Esophagus muscularis mucosa (tissue), 4 donors: ENCODE measurements at regions not wholly inside any gene's neighbourhood (a gene's known extent, or its start where the extent isn't known, plus 50 kb on each side); places are given as distances from the start of the nearest gene placed in this dataset.
"Not testable (repeated sequence)": the region's sequence is repeated elsewhere in the genome, so short reads cannot be mapped to it uniquely, and the experiment has no call there.

Experiments used
- EP300 ChIP-seq: sonication (generic); formaldehyde crosslinking; IDR thresholded peaks from one replicate; pipeline ENCODE4 v1.6.1; 2017; ENCODE audit warnings: antibody characterized with exemption
- POLR2A ChIP-seq: fragments of 450-650 bp; IDR thresholded peaks from one replicate; pipeline ENCODE4 v1.6.1; 2017; ENCODE audit warnings: antibody characterized with exemption, moderate library complexity, mild to moderate bottlenecking, low read depth
- POLR2AphosphoS5 ChIP-seq, 2 donors: sonication (generic); formaldehyde crosslinking; IDR thresholded peaks; one replicate each; pipeline ENCODE4 v1.6.1; 2017; ENCODE audit warnings: antibody characterized with exemption in 2 of 2
- TF ChIP-seq, protein P1 (sequence below), 3 experiments: fragments of 200-600 bp in 2 of 3; fragments of 450-650 bp in 1 of 3; sonication (generic) in 2 of 3; IDR thresholded peaks; one replicate each; pipeline ENCODE4 v1.5.1; 2017 to 2019; ENCODE audit warnings: antibody characterized with exemption in 3 of 3, mild to moderate bottlenecking in 2 of 3, moderate library complexity in 1 of 3

- TF ChIP-seq, protein P1, sequence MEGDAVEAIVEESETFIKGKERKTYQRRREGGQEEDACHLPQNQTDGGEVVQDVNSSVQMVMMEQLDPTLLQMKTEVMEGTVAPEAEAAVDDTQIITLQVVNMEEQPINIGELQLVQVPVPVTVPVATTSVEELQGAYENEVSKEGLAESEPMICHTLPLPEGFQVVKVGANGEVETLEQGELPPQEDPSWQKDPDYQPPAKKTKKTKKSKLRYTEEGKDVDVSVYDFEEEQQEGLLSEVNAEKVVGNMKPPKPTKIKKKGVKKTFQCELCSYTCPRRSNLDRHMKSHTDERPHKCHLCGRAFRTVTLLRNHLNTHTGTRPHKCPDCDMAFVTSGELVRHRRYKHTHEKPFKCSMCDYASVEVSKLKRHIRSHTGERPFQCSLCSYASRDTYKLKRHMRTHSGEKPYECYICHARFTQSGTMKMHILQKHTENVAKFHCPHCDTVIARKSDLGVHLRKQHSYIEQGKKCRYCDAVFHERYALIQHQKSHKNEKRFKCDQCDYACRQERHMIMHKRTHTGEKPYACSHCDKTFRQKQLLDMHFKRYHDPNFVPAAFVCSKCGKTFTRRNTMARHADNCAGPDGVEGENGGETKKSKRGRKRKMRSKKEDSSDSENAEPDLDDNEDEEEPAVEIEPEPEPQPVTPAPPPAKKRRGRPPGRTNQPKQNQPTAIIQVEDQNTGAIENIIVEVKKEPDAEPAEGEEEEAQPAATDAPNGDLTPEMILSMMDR (IDR thresholded peaks at IDR 0.05): not testable (repeated sequence)
- TF ChIP-seq POLR2A; POLR2AphosphoS5 (IDR thresholded peaks at IDR 0.05); EP300: not testable (repeated sequence)
These were observed 250.6 kb downstream of the INSC start for GRCh38 chr11:15365286-15365685.
